ENCODE measurements at regions not wholly inside any gene's neighbourhood (a gene's known extent, or its start where the extent isn't known, plus 50 kb on each side); places are given as distances from the start of the nearest gene placed in this dataset.
A peak's percentile ranks its signal among the peaks of the same experiment; 100 is the strongest.
"Not testable (repeated sequence)": the region's sequence is repeated elsewhere in the genome, so short reads cannot be mapped to it uniquely, and the experiment has no call there.

- no peak for TF ChIP-seq ZNF274 (IDR thresholded peaks at IDR 0.05; ENCODE audit: low read depth, low read length)
- no peak for TF ChIP-seq YY1 (IDR thresholded peaks at IDR 0.05; ENCODE audit: insufficient read depth, insufficient read length)
- TF ChIP-seq SUZ12 (IDR thresholded peaks at IDR 0.05; ENCODE audit: extremely low read depth, insufficient read depth, insufficient read length), result no peak
- Histone ChIP-seq H3K27me3 (ENCODE audit: insufficient read depth, insufficient read length) (no peaks in the 10 kb centered on the region), H3K4me1 (ENCODE audit: insufficient read depth, insufficient read length) (no peaks in the 10 kb centered on the region), H3K9ac (ENCODE audit: insufficient read length, low read depth) (no peak overlapping the region), H3K36me3 (ENCODE audit: insufficient read depth, insufficient read length, low read length) (no peaks in the 10 kb centered on the region), H3K9me3 (ENCODE audit: insufficient read depth, low read length) (no peaks in the 10 kb centered on the region), H3K4me3 (ENCODE audit: insufficient read length, low read depth) (no peak overlapping the region)
- DNase-seq (ENCODE audit: low read depth, low spot score), result no peak
Observed at GRCh38 chrX:113804819-113805218, 779.1 kb upstream of the HTR2C start.

DNA sequence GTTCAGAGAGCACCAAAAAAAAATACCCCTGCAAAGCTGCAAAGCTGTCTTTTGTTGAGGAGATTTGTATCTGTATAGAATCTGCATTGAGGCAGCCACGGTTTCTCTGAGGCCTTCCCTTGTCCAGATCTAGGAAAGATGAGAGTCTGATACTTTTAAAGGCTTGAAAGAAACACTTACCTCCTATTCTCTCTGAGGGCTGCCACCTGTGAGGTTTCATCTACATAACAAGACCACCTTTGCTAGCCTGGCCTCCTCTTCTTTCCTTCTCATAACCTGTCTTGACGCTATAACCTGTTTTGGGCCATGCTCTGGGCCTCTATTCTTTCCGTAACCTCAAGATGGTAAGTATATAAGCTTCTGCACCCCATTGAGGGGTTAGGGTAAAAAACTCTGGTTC, 779.6 kb upstream of the HTR2C start:
- Histone ChIP-seq H3K36me3 (ENCODE audit: insufficient read depth, insufficient read length, low read length) (no peaks in the 10 kb centered on the region), H3K27me3 (ENCODE audit: insufficient read depth, insufficient read length) (no peaks in the 10 kb centered on the region), H3K9ac (ENCODE audit: insufficient read length, low read depth) (no peak overlapping the region), H3K4me3 (ENCODE audit: insufficient read length, low read depth) (no peak overlapping the region), H3K9me3 (ENCODE audit: insufficient read depth, low read length) (no peaks in the 10 kb centered on the region), H3K4me1 (ENCODE audit: insufficient read depth, insufficient read length) (no peaks in the 10 kb centered on the region)
- DNase-seq (ENCODE audit: low read depth, low spot score), result peak; percentile 27
- TF ChIP-seq YY1 (IDR thresholded peaks at IDR 0.05; ENCODE audit: insufficient read depth, insufficient read length) (no peak), SUZ12 (IDR thresholded peaks at IDR 0.05; ENCODE audit: extremely low read depth, insufficient read depth, insufficient read length) (no peak), ZNF274 (IDR thresholded peaks at IDR 0.05; ENCODE audit: low read depth, low read length) (no peak)

DNA sequence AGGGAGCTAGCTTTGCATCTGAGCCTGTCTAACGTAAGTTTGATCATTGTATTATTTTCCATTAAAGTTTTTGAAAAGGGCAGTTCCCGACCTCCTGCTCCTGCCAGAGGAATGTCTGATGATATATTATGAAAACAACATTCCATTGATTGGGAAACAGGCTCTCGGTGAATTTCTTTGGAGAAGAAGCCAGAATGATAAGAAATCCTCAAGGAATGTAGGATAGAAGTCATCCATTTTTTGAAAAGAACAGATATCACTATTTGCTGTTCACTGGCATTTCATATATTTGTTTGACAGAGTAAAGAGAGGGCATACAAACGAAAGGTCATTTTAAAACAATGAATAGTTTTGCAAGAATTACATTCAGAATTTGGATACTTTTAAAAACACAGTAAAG, 781.0 kb upstream of the HTR2C start:
- H3K9ac ChIP-seq (ENCODE audit: insufficient read length, low read depth), result no peak overlapping the region
- TF ChIP-seq YY1 (IDR thresholded peaks at IDR 0.05; ENCODE audit: insufficient read depth, insufficient read length), result no peak
- no peak for TF ChIP-seq ZNF274 (IDR thresholded peaks at IDR 0.05; ENCODE audit: low read depth, low read length)
- TF ChIP-seq SUZ12 (IDR thresholded peaks at IDR 0.05; ENCODE audit: extremely low read depth, insufficient read depth, insufficient read length), result no peak
- H3K9me3 ChIP-seq (ENCODE audit: insufficient read depth, low read length), result no peaks in the 10 kb centered on the region
- no peaks in the 10 kb centered on the region for H3K27me3 ChIP-seq (ENCODE audit: insufficient read depth, insufficient read length)
- H3K36me3 ChIP-seq (ENCODE audit: insufficient read depth, insufficient read length, low read length), result no peaks in the 10 kb centered on the region
- H3K4me1 ChIP-seq (ENCODE audit: insufficient read depth, insufficient read length), result no peaks in the 10 kb centered on the region
- DNase-seq (ENCODE audit: low read depth, low spot score), result no peak
- H3K4me3 ChIP-seq (ENCODE audit: insufficient read length, low read depth), result no peak overlapping the region

- Histone ChIP-seq H3K9me3 (ENCODE audit: insufficient read depth, low read length) (no peaks in the 10 kb centered on the region), H3K9ac (ENCODE audit: insufficient read length, low read depth) (no peak overlapping the region), H3K36me3 (ENCODE audit: insufficient read depth, insufficient read length, low read length) (no peaks in the 10 kb centered on the region), H3K27me3 (ENCODE audit: insufficient read depth, insufficient read length) (no peaks in the 10 kb centered on the region), H3K4me3 (ENCODE audit: insufficient read length, low read depth) (no peak overlapping the region), H3K4me1 (ENCODE audit: insufficient read depth, insufficient read length) (no peaks in the 10 kb centered on the region)
- DNase-seq (ENCODE audit: low read depth, low spot score), result no peak
- TF ChIP-seq ZNF274 (IDR thresholded peaks at IDR 0.05; ENCODE audit: low read depth, low read length) (no peak), SUZ12 (IDR thresholded peaks at IDR 0.05; ENCODE audit: extremely low read depth, insufficient read depth, insufficient read length) (no peak), YY1 (IDR thresholded peaks at IDR 0.05; ENCODE audit: insufficient read depth, insufficient read length) (no peak)
Observed at GRCh38 chrX:113800955-113801354, 782.9 kb upstream of the HTR2C start.

- no peaks in the 10 kb centered on the region for H3K4me1 ChIP-seq (ENCODE audit: insufficient read depth, insufficient read length)
Observed at GRCh38 chrX:113793563-113793962, 790.3 kb upstream of the HTR2C start.

DNA sequence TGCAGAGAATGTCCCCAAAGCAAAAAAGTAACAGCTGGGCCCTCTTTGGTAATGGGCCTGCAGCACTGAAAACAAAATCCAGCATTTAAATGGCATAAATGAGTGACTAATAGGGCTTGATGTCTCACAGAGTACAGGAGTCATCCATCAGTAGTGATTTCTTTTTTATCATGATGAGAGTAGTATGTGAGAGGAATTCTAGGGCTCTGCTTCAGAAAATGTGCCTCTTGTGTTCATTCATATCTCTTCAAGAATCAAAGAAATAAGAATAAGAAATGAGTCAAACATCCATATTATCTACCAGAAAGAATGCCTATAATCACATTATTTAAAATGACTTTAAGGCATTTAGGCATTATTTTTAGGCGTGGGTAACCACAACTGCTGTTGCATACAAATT, 792.9 kb upstream of the HTR2C start:
- no peaks in the 10 kb centered on the region for H3K27me3 ChIP-seq (ENCODE audit: insufficient read depth, insufficient read length)
- DNase-seq (ENCODE audit: low read depth, low spot score), result no peak

More at GRCh38 chrX:113793563-113793962, 790.3 kb upstream of the HTR2C start:
- no peak overlapping the region for H3K4me3 ChIP-seq (ENCODE audit: insufficient read length, low read depth)
- TF ChIP-seq ZNF274 (IDR thresholded peaks at IDR 0.05; ENCODE audit: low read depth, low read length) (no peak), SUZ12 (IDR thresholded peaks at IDR 0.05; ENCODE audit: extremely low read depth, insufficient read depth, insufficient read length) (no peak), YY1 (IDR thresholded peaks at IDR 0.05; ENCODE audit: insufficient read depth, insufficient read length) (no peak)
- no peak for DNase-seq (ENCODE audit: low read depth, low spot score)
- H3K36me3 ChIP-seq (ENCODE audit: insufficient read depth, insufficient read length, low read length), result no peaks in the 10 kb centered on the region
- H3K9me3 ChIP-seq (ENCODE audit: insufficient read depth, low read length), result no peaks in the 10 kb centered on the region
- H3K9ac ChIP-seq (ENCODE audit: insufficient read length, low read depth), result no peak overlapping the region
- no peaks in the 10 kb centered on the region for H3K27me3 ChIP-seq (ENCODE audit: insufficient read depth, insufficient read length)

DNA sequence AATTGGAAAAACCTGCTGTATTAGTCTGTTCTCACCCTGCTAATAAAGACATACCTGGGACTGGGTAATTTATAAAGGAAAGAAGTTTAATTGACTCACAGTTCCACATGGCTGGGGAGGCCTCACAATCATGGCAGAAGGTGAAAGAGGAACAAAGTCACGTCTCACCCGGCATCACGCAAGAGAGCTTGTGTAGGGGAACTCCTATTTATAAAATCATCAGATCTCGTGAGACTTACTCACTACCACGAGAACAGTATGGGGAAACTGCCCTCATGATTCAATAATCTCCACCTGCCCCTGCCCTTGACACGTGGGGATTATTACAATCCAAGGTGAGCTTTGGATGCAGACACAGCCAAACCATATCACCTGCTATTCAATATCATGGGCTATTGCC, 799.1 kb upstream of the HTR2C start:
- not testable (repeated sequence) for H3K4me3 ChIP-seq (ENCODE audit: insufficient read length, low read depth); H3K27me3 ChIP-seq (ENCODE audit: insufficient read depth, insufficient read length); H3K9ac ChIP-seq (ENCODE audit: insufficient read length, low read depth); H3K36me3 ChIP-seq (ENCODE audit: insufficient read depth, insufficient read length, low read length); H3K4me1 ChIP-seq (ENCODE audit: insufficient read depth, insufficient read length); H3K9me3 ChIP-seq (ENCODE audit: insufficient read depth, low read length); DNase-seq (ENCODE audit: low read depth, low spot score)

More for the DNA sequence above, 792.9 kb upstream of the HTR2C start:
- H3K36me3 ChIP-seq (ENCODE audit: insufficient read depth, insufficient read length, low read length), result no peaks in the 10 kb centered on the region
- no peak for TF ChIP-seq YY1 (IDR thresholded peaks at IDR 0.05; ENCODE audit: insufficient read depth, insufficient read length)
- no peak overlapping the region for H3K9ac ChIP-seq (ENCODE audit: insufficient read length, low read depth)
- no peak overlapping the region for H3K4me3 ChIP-seq (ENCODE audit: insufficient read length, low read depth)
- no peaks in the 10 kb centered on the region for H3K4me1 ChIP-seq (ENCODE audit: insufficient read depth, insufficient read length)
- no peaks in the 10 kb centered on the region for H3K9me3 ChIP-seq (ENCODE audit: insufficient read depth, low read length)

DNA sequence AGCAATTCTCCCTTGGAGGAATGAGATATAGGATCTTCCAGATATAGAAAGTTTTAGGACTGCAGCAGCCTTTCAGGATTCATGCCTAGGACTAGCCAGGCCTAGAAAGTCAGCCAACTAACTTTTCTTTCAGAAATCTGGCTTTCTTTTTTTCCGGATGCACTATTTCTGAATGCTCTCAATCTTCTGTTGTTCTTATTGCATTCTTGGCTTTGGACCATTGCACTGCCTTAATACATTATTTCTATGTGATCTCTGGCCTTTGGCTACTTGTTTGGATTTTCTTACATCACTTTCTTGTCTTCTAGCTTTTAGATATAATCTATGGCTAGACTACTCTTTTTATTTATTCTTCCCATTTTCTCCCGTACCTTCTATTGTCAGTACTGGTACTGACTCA, 813.1 kb upstream of the HTR2C start:
- no peak for DNase-seq (ENCODE audit: low read depth, low spot score)
- H3K4me1 ChIP-seq (ENCODE audit: insufficient read depth, insufficient read length), result no peaks in the 10 kb centered on the region
- TF ChIP-seq YY1 (IDR thresholded peaks at IDR 0.05; ENCODE audit: insufficient read depth, insufficient read length) (no peak), ZNF274 (IDR thresholded peaks at IDR 0.05; ENCODE audit: low read depth, low read length) (no peak), SUZ12 (IDR thresholded peaks at IDR 0.05; ENCODE audit: extremely low read depth, insufficient read depth, insufficient read length) (no peak)
- H3K27me3 ChIP-seq (ENCODE audit: insufficient read depth, insufficient read length), result no peaks in the 10 kb centered on the region
- no peaks in the 10 kb centered on the region for H3K36me3 ChIP-seq (ENCODE audit: insufficient read depth, insufficient read length, low read length)
- no peaks in the 10 kb centered on the region for H3K9me3 ChIP-seq (ENCODE audit: insufficient read depth, low read length)
- H3K4me3 ChIP-seq (ENCODE audit: insufficient read length, low read depth), result no peak overlapping the region
- no peak overlapping the region for H3K9ac ChIP-seq (ENCODE audit: insufficient read length, low read depth)
